GM23338 (cell line): ENCODE measurements at regions not wholly inside any gene's neighbourhood (a gene's known extent, or its start where the extent isn't known, plus 50 kb on each side); places are given as distances from the start of the nearest gene placed in this dataset.
A peak's percentile ranks its signal among the peaks of the same experiment; 100 is the strongest.

Source experiments
- ATAC-seq: fragments of 200-7000 bp; cut with Tn5 transposase; 3 replicates; pipeline ENCODE4 v1.9.1; 2020
- DNase-seq: peaks from one replicate; pipeline ENCODE4 v3.0.0-alpha.2; 2015; ENCODE audit warnings: low spot score
- H2AFZ ChIP-seq: fragments of 200-600 bp; sonication (generic); 2 replicates; pipeline ENCODE4 v1.8.0; 2016; ENCODE audit warnings: antibody characterized with exemption, mild to moderate bottlenecking, moderate library complexity
- H3F3A ChIP-seq: fragments of 200-600 bp; sonication (generic); replicated peaks from 2 replicates; pipeline ENCODE4 v1.8.0; 2017; ENCODE audit warnings: antibody characterized with exemption, mixed run types, low read depth
- H3K27ac ChIP-seq: fragments of 200-600 bp; sonication (generic); 2 replicates; pipeline ENCODE4 v1.6.1; 2016; ENCODE audit warnings: low read depth
- H3K27me3 ChIP-seq: fragments of 200-600 bp; sonication (generic); 2 replicates; pipeline ENCODE4 v1.8.0; 2016; ENCODE audit warnings: mild to moderate bottlenecking, mixed run types, moderate library complexity; ENCODE audit not compliant: insufficient read depth
- H3K36me3 ChIP-seq: fragments of 200-600 bp; sonication (generic); 2 replicates; pipeline ENCODE4 v1.8.0; 2016; ENCODE audit warnings: mild to moderate bottlenecking; ENCODE audit not compliant: insufficient read depth
- H3K4me1 ChIP-seq: fragments of 200-600 bp; sonication (generic); 2 replicates; pipeline ENCODE4 v1.8.0; 2016; ENCODE audit warnings: mild to moderate bottlenecking, moderate library complexity; ENCODE audit not compliant: insufficient read depth
- H3K4me2 ChIP-seq: fragments of 200-600 bp; sonication (generic); 2 replicates; pipeline ENCODE4 v1.7.1; 2017; ENCODE audit warnings: mixed run types
- H3K4me3 ChIP-seq: fragments of 200-600 bp; sonication (generic); 2 replicates; pipeline ENCODE4 v1.6.1; 2016; ENCODE audit warnings: mixed run types
- H3K79me2 ChIP-seq: fragments of 200-600 bp; sonication (generic); replicated peaks from 2 replicates; pipeline ENCODE4 v1.8.0; 2017; ENCODE audit warnings: mild to moderate bottlenecking; ENCODE audit not compliant: insufficient read depth
- H3K9me2 ChIP-seq: fragments of 200-600 bp; sonication (generic); 2 replicates; pipeline ENCODE4 v1.8.0; 2017; ENCODE audit not compliant: insufficient read depth
- H4K20me1 ChIP-seq: fragments of 200-600 bp; sonication (generic); replicated peaks from 2 replicates; pipeline ENCODE4 v1.8.0; 2017; ENCODE audit warnings: mild to moderate bottlenecking; ENCODE audit not compliant: insufficient read depth
- H3K27ac Mint-ChIP-seq: 2 replicates; pipeline ENCODE4 v1.8.0; 2020; ENCODE audit warnings: inconsistent platforms, mild to moderate bottlenecking, moderate library complexity, mixed read lengths
- H3K27me3 Mint-ChIP-seq: 3 replicates; pipeline ENCODE4 v1.8.0; 2022; ENCODE audit warnings: low read depth, mild to moderate bottlenecking, moderate library complexity, mixed read lengths, inconsistent platforms; ENCODE audit not compliant: insufficient read depth, poor library complexity
- H3K36me3 Mint-ChIP-seq: 3 replicates; pipeline ENCODE4 v1.8.0; 2021; ENCODE audit warnings: low read depth, mild to moderate bottlenecking, inconsistent platforms, moderate library complexity, mixed read lengths
- H3K4me1 Mint-ChIP-seq: 3 replicates; pipeline ENCODE4 v1.8.0; 2020; ENCODE audit warnings: mild to moderate bottlenecking, inconsistent platforms, mixed read lengths
- H3K4me3 Mint-ChIP-seq: 3 replicates; pipeline ENCODE4 v1.8.0; 2021; ENCODE audit warnings: moderate library complexity, mild to moderate bottlenecking, inconsistent platforms, mixed read lengths
- H3K9me3 Mint-ChIP-seq: 3 replicates; pipeline ENCODE4 v1.8.0; 2020; ENCODE audit warnings: moderate library complexity, mild to moderate bottlenecking, inconsistent platforms, mixed read lengths
- CREB1 ChIP-seq: fragments of 250-450 bp; sonication (Bioruptor Pico); IDR thresholded peaks from 2 replicates; pipeline ENCODE4 v1.5.0; 2020; ENCODE audit warnings: low read depth, mild to moderate bottlenecking, moderate library complexity
- CTCF ChIP-seq, 2 experiments: fragments of 200-600 bp in 1 of 2; sonication (generic) in 1 of 2; conservative IDR thresholded peaks; 2 replicates each; pipeline versions ENCODE4 v1.5.1 to v1.6.1; 2016 to 2017; ENCODE audit warnings: antibody characterized with exemption in 2 of 2, low read depth in 2 of 2, mild to moderate bottlenecking in 2 of 2, moderate library complexity in 1 of 2
- ETS1 ChIP-seq: IDR thresholded peaks from 2 replicates; pipeline ENCODE4 v1.6.1; 2016; ENCODE audit warnings: antibody characterized with exemption
- EZH2 ChIP-seq: fragments of 200-600 bp; sonication (generic); IDR thresholded peaks from one replicate; pipeline ENCODE4 v1.8.0; 2017; ENCODE audit warnings: antibody characterized with exemption, mild to moderate bottlenecking, low read depth; ENCODE audit not compliant: unreplicated experiment
- EZH2phosphoT487 ChIP-seq: fragments of 200-600 bp; sonication (generic); IDR thresholded peaks from one replicate; pipeline ENCODE4 v1.8.1; 2018; ENCODE audit warnings: antibody characterized with exemption; ENCODE audit not compliant: unreplicated experiment
- JUNB ChIP-seq: IDR thresholded peaks from one replicate; pipeline ENCODE4 v1.6.1; 2016; ENCODE audit warnings: antibody characterized with exemption; ENCODE audit not compliant: unreplicated experiment
- NANOG ChIP-seq: IDR thresholded peaks from 2 replicates; pipeline ENCODE4 v1.6.1; 2016; ENCODE audit warnings: antibody characterized with exemption, borderline replicate concordance
- POLR2AphosphoS5 ChIP-seq: IDR thresholded peaks from 2 replicates; pipeline ENCODE4 v1.6.1; 2016; ENCODE audit warnings: antibody characterized with exemption, low read depth
- REST ChIP-seq: IDR thresholded peaks from one replicate; pipeline ENCODE4 v1.6.1; 2018; ENCODE audit warnings: antibody characterized with exemption; ENCODE audit not compliant: unreplicated experiment
- STAT1 ChIP-seq: IDR thresholded peaks from one replicate; pipeline ENCODE4 v1.6.1; 2016; ENCODE audit warnings: antibody characterized with exemption; ENCODE audit not compliant: unreplicated experiment
- ZNF114 ChIP-seq: fragments of 250-450 bp; sonication (Bioruptor Pico); IDR thresholded peaks from 2 replicates; pipeline ENCODE4 v1.5.0; 2020; ENCODE audit warnings: mild to moderate bottlenecking, moderate library complexity
- ZNF331 ChIP-seq: fragments of 250-450 bp; sonication (Bioruptor Pico); IDR thresholded peaks from 2 replicates; pipeline ENCODE4 v1.5.0; 2020; ENCODE audit warnings: low read depth, mild to moderate bottlenecking, moderate library complexity
- ZNF462 ChIP-seq: fragments of 250-450 bp; sonication (Bioruptor Pico); IDR thresholded peaks from 2 replicates; pipeline ENCODE4 v1.5.0; 2020; ENCODE audit warnings: mild to moderate bottlenecking, moderate library complexity

- H2AFZ ChIP-seq = no peak overlapping the region
- ATAC-seq (no peak), DNase-seq (no peak)
- Mint-ChIP-seq H3K9me3 (peaks cover 36% of the 10 kb centered on the region), H3K4me1 (peaks cover 6% of the 10 kb centered on the region; the same call in 2 of the 3 replicates), H3K36me3 (peaks cover 23% of the 10 kb centered on the region; the same call in 2 of the 3 replicates), H3K4me3 (no peak overlapping the region), H3K27ac (0 out of 2 replicates have a peak overlapping the region, but pooled peaks have one; percentile 62), H3K27me3 (peaks cover 2% of the 10 kb centered on the region)
- no peaks in the 10 kb centered on the region for H3K79me2 ChIP-seq
- peaks cover 10% of the 10 kb centered on the region; the same call in 1 of the 2 replicates for H3K36me3 ChIP-seq
- H3K27me3 ChIP-seq = no peaks in the 10 kb centered on the region
- H3K4me3 ChIP-seq = no peak overlapping the region
- H3K4me1 ChIP-seq = no peaks in the 10 kb centered on the region
- no peak overlapping the region for H3K27ac ChIP-seq
- no peaks in the 10 kb centered on the region for H4K20me1 ChIP-seq
- no peaks in the 10 kb centered on the region for H3K9me2 ChIP-seq
- H3F3A ChIP-seq = no peaks in the 10 kb centered on the region
- H3K4me2 ChIP-seq = no peak overlapping the region
- TF ChIP-seq CREB1 (CRISPR knock-in tag) (no peak), REST (no peak), EZH2 (no peak), ZNF331 (CRISPR knock-in tag) (no peak), ZNF462 (no peak), STAT1 (no peak), EZH2phosphoT487 (no peak), ZNF114 (CRISPR knock-in tag) (no peak), JUNB (no peak), CTCF (conservative IDR thresholded peaks at IDR 0.05; ENCODE audit: low read depth in 2 of 2) (no peak), POLR2AphosphoS5 (no peak), NANOG (no peak), ETS1 (no peak)
These were observed 126.8 kb upstream of the DEPDC1 start for GRCh38 chr1:68623700-68624099.
